ENCODE measurements at regions not wholly inside any gene's neighbourhood (a gene's known extent, or its start where the extent isn't known, plus 50 kb on each side); places are given as distances from the start of the nearest gene placed in this dataset.
A peak's percentile ranks its signal among the peaks of the same experiment; 100 is the strongest.

GRCh38 chr6:11320914-11321597 lies 88.6 kb upstream of the NEDD9 start:
- TF ChIP-seq CTCF (IDR thresholded peaks at IDR 0.05) = no peak
- Histone ChIP-seq H3K9me3 (no peaks in the 10 kb centered on the region), H3K36me3 (no peaks in the 10 kb centered on the region), H3K4me3 (no peak overlapping the region), H3K4me1 (ENCODE audit: control insufficient read depth in 1 of 2, low read depth in 2 of 2) (peaks cover 7 to 25% of the 10 kb centered on the region in 2 donors), H3K27ac (no peak overlapping the region), H3K27me3 (replicated peaks; ENCODE audit: insufficient read depth) (no peaks in the 10 kb centered on the region)
- ATAC-seq (ENCODE audit: insufficient number of reproducible peaks, low FRiP score, low read depth) = no peak
- no peak for DNase-seq (ENCODE audit: low spot score)

GRCh38 chr6:11318835-11319813 lies 86.7 kb upstream of the NEDD9 start:
- no peak for ATAC-seq (ENCODE audit: insufficient number of reproducible peaks, low FRiP score, low read depth)
- H3K27me3 ChIP-seq (replicated peaks; ENCODE audit: insufficient read depth) = no peaks in the 10 kb centered on the region
- no peak for DNase-seq (ENCODE audit: low spot score)
- no peaks in the 10 kb centered on the region for H3K9me3 ChIP-seq
- H3K36me3 ChIP-seq = no peaks in the 10 kb centered on the region
- TF ChIP-seq CTCF (IDR thresholded peaks at IDR 0.05) = no peak
- peaks cover 7 to 31% of the 10 kb centered on the region in 2 donors for H3K4me1 ChIP-seq (ENCODE audit: control insufficient read depth in 1 of 2, low read depth in 2 of 2)
- H3K27ac ChIP-seq = peak overlapping the region; percentile 64 to 77
- no peak overlapping the region for H3K4me3 ChIP-seq

- H3K4me1 ChIP-seq (ENCODE audit: control insufficient read depth in 1 of 2, low read depth in 2 of 2) = peaks cover 7 to 31% of the 10 kb centered on the region in 2 donors
- H3K27me3 ChIP-seq (replicated peaks; ENCODE audit: insufficient read depth) = no peaks in the 10 kb centered on the region
- H3K27ac ChIP-seq = peak overlapping the region; percentile 64 to 77
- DNase-seq (ENCODE audit: low spot score) (peak; percentile 64), ATAC-seq (ENCODE audit: insufficient number of reproducible peaks, low FRiP score, low read depth) (peak; percentile 83)
- H3K9me3 ChIP-seq = no peaks in the 10 kb centered on the region
- TF ChIP-seq CTCF (IDR thresholded peaks at IDR 0.05) = no peak
- no peaks in the 10 kb centered on the region for H3K36me3 ChIP-seq
- no peak overlapping the region for H3K4me3 ChIP-seq
These were observed 85.7 kb upstream of the NEDD9 start for GRCh38 chr6:11317885-11318771.

GRCh38 chr6:11315743-11316437 lies 83.4 kb upstream of the NEDD9 start:
- ATAC-seq (ENCODE audit: insufficient number of reproducible peaks, low FRiP score, low read depth) = peak; percentile 16

More at GRCh38 chr6:11315743-11316437, 83.4 kb upstream of the NEDD9 start:
- H3K36me3 ChIP-seq = no peaks in the 10 kb centered on the region
- peak overlapping the region in 1 of 2 donors; percentile 77 for H3K27ac ChIP-seq
- no peak for TF ChIP-seq CTCF (IDR thresholded peaks at IDR 0.05)
- peaks cover 7 to 31% of the 10 kb centered on the region in 2 donors for H3K4me1 ChIP-seq (ENCODE audit: control insufficient read depth in 1 of 2, low read depth in 2 of 2)
- no peak for DNase-seq (ENCODE audit: low spot score)
- H3K27me3 ChIP-seq (replicated peaks; ENCODE audit: insufficient read depth) = no peaks in the 10 kb centered on the region
- H3K9me3 ChIP-seq = no peaks in the 10 kb centered on the region
- H3K4me3 ChIP-seq = no peak overlapping the region
